OCI-LY1 (cell line): ENCODE measurements at regions not wholly inside any gene's neighbourhood (a gene's known extent, or its start where the extent isn't known, plus 50 kb on each side); places are given as distances from the start of the nearest gene placed in this dataset.

Experiments used
- H2AFZ ChIP-seq: fragments of 200-600 bp; sonication (generic), shearing (Covaris generic); 2 replicates; pipeline ENCODE4 v1.6.0; 2014; ENCODE audit warnings: antibody characterized with exemption, mild to moderate bottlenecking, low read length
- H3F3A ChIP-seq: fragments of 200-600 bp; sonication (generic), shearing (Covaris generic); 2 replicates; pipeline ENCODE4 v1.6.0; 2014; ENCODE audit warnings: mild to moderate bottlenecking, antibody characterized with exemption, low read length, moderate library complexity; ENCODE audit not compliant: insufficient read depth
- H3K27ac ChIP-seq: fragments of 200-600 bp; sonication (generic); 2 replicates; pipeline ENCODE4 v1.5.1; 2014; ENCODE audit warnings: low read length, mixed run types, mild to moderate bottlenecking, low read depth; ENCODE audit not compliant: poor library complexity, severe bottlenecking
- H3K27me3 ChIP-seq: fragments of 200-600 bp; sonication (generic); 2 replicates; pipeline ENCODE4 v1.6.0; 2014; ENCODE audit warnings: antibody characterized with exemption, mild to moderate bottlenecking, low read length, moderate library complexity; ENCODE audit not compliant: insufficient read depth
- H3K36me3 ChIP-seq: fragments of 200-600 bp; sonication (generic); 2 replicates; pipeline ENCODE4 v1.6.1; 2014; ENCODE audit warnings: mild to moderate bottlenecking, antibody characterized with exemption, low read length, moderate library complexity, mixed read lengths; ENCODE audit not compliant: insufficient read depth
- H3K4me1 ChIP-seq: fragments of 200-600 bp; sonication (generic); 2 replicates; pipeline ENCODE4 v1.5.1; 2014; ENCODE audit warnings: mild to moderate bottlenecking, low read length, moderate library complexity; ENCODE audit not compliant: insufficient read depth, severe bottlenecking
- H3K4me2 ChIP-seq: fragments of 200-600 bp; sonication (generic), shearing (Covaris generic); 2 replicates; pipeline ENCODE4 v1.6.1; 2014; ENCODE audit warnings: low read length
- H3K4me3 ChIP-seq: fragments of 200-600 bp; sonication (generic); 2 replicates; pipeline ENCODE4 v1.5.1; 2014; ENCODE audit warnings: low read length, low read depth, mild to moderate bottlenecking, mixed read lengths; ENCODE audit not compliant: poor library complexity, severe bottlenecking
- H3K79me2 ChIP-seq: fragments of 200-600 bp; shearing (Covaris generic); 2 replicates; pipeline ENCODE4 v1.6.1; 2016; ENCODE audit warnings: mixed run types, low read length, mixed read lengths; ENCODE audit not compliant: insufficient read depth
- H3K9ac ChIP-seq: fragments of 200-600 bp; sonication (generic), shearing (Covaris generic); 2 replicates; pipeline ENCODE4 v1.6.1; 2014; ENCODE audit warnings: mild to moderate bottlenecking, low read length, mixed read lengths
- H3K9me2 ChIP-seq: fragments of 200-600 bp; sonication (generic), shearing (Covaris generic); 2 replicates; pipeline ENCODE4 v1.6.1; 2014; ENCODE audit warnings: low read depth, mild to moderate bottlenecking, low read length, mixed read lengths
- H3K9me3 ChIP-seq: fragments of 200-600 bp; shearing (Covaris generic); 2 replicates; pipeline ENCODE4 v1.6.1; 2014; ENCODE audit warnings: low read length, mixed read lengths
- H4K20me1 ChIP-seq: fragments of 200-600 bp; sonication (generic), shearing (Covaris generic); 2 replicates; pipeline ENCODE4 v1.6.0; 2016; ENCODE audit warnings: mild to moderate bottlenecking, low read length; ENCODE audit not compliant: insufficient read depth
- CTCF ChIP-seq: fragments of 200-600 bp; sonication (generic), shearing (Covaris generic); IDR thresholded peaks from 2 replicates; pipeline ENCODE4 v1.5.1; 2017; ENCODE audit warnings: mild to moderate bottlenecking, antibody characterized with exemption, low read length, moderate library complexity, mixed read lengths
- EZH2 ChIP-seq: fragments of 200-600 bp; sonication (generic), shearing (Covaris generic); IDR thresholded peaks from 2 replicates; pipeline ENCODE4 v1.8.0; 2017; ENCODE audit warnings: borderline replicate concordance, mixed run types, mild to moderate bottlenecking, antibody characterized with exemption, low read length, moderate library complexity, mixed read lengths

- Histone ChIP-seq H3K79me2 (no peaks in the 10 kb centered on the region), H3K9ac (no peak overlapping the region), H3K9me2 (no peaks in the 10 kb centered on the region), H3K4me2 (no peak overlapping the region), H2AFZ (no peak overlapping the region), H3K36me3 (no peaks in the 10 kb centered on the region), H4K20me1 (no peaks in the 10 kb centered on the region), H3K4me1 (no peaks in the 10 kb centered on the region), H3F3A (no peaks in the 10 kb centered on the region), H3K9me3 (no peaks in the 10 kb centered on the region), H3K4me3 (no peak overlapping the region), H3K27ac (no peak overlapping the region), H3K27me3 (no peaks in the 10 kb centered on the region)
- TF ChIP-seq CTCF = no peak
- TF ChIP-seq EZH2 = no peak
Measured at GRCh38 chr7:113207931-113208330, 89.6 kb upstream of the SMIM30 start.

- Histone ChIP-seq H3F3A (no peaks in the 10 kb centered on the region), H3K27me3 (no peaks in the 10 kb centered on the region), H3K36me3 (no peaks in the 10 kb centered on the region), H3K4me1 (no peaks in the 10 kb centered on the region), H3K9ac (no peak overlapping the region), H3K9me2 (no peaks in the 10 kb centered on the region), H3K27ac (no peak overlapping the region), H3K9me3 (no peaks in the 10 kb centered on the region), H4K20me1 (no peaks in the 10 kb centered on the region), H3K4me3 (no peak overlapping the region), H3K79me2 (no peaks in the 10 kb centered on the region), H2AFZ (no peak overlapping the region), H3K4me2 (no peak overlapping the region)
- TF ChIP-seq CTCF (no peak), EZH2 (no peak)
Measured at GRCh38 chr7:113207441-113207840, 89.1 kb upstream of the SMIM30 start.

- TF ChIP-seq EZH2 (no peak), CTCF (no peak)
- Histone ChIP-seq H3K9me3 (no peaks in the 10 kb centered on the region), H3K9me2 (no peaks in the 10 kb centered on the region), H2AFZ (no peak overlapping the region), H3K9ac (no peak overlapping the region), H3K27me3 (no peaks in the 10 kb centered on the region), H4K20me1 (no peaks in the 10 kb centered on the region), H3K27ac (no peak overlapping the region), H3K4me2 (no peak overlapping the region), H3F3A (no peaks in the 10 kb centered on the region), H3K4me1 (no peaks in the 10 kb centered on the region), H3K4me3 (no peak overlapping the region), H3K36me3 (no peaks in the 10 kb centered on the region), H3K79me2 (no peaks in the 10 kb centered on the region)
Measured at GRCh38 chr7:113204415-113204814, 86.1 kb upstream of the SMIM30 start.
